Stimulated activated CD8-positive, alpha-beta memory T cell treated with anti-CD3 and anti-CD28 coated beads, Interleukin-12 subunit alpha, Interleukin-12 subunit beta, amount 100 ng/mL, for 1 hour (primary cell): ENCODE measurements at regions not wholly inside any gene's neighbourhood (a gene's known extent, or its start where the extent isn't known, plus 50 kb on each side); places are given as distances from the start of the nearest gene placed in this dataset.

Source experiments
- DNase-seq: peaks from one replicate; pipeline ENCODE4 v3.0.0-alpha.2; 2020; ENCODE audit warnings: low read depth

- no peak for DNase-seq
These were observed 310.0 kb upstream of the DDHD1 start for GRCh38 chr14:53462931-53463778.

- DNase-seq, result no peak
These were observed 308.7 kb upstream of the DDHD1 start for GRCh38 chr14:53461858-53462257.

GRCh38 chr14:53460544-53460943, 307.4 kb upstream of the DDHD1 start:
- DNase-seq, result no peak

GRCh38 chr14:53458368-53458814, 305.3 kb upstream of the DDHD1 start:
- DNase-seq, result no peak

- DNase-seq, result no peak
These were observed 303.8 kb upstream of the DDHD1 start for GRCh38 chr14:53456931-53457330.

GRCh38 chr14:53452005-53452673, 299.0 kb upstream of the DDHD1 start:
- DNase-seq, result no peak

GRCh38 chr14:53450871-53451270, 297.7 kb upstream of the DDHD1 start:
- no peak for DNase-seq

- no peak for DNase-seq
These were observed 295.6 kb upstream of the DDHD1 start for GRCh38 chr14:53448682-53449081.

GRCh38 chr14:53444677-53445312, 291.7 kb upstream of the DDHD1 start:
- DNase-seq, result no peak

- no peak for DNase-seq
These were observed 288.7 kb upstream of the DDHD1 start for GRCh38 chr14:53441789-53442188.

- DNase-seq, result no peak
These were observed 284.7 kb upstream of the DDHD1 start for GRCh38 chr14:53437858-53438257.

GRCh38 chr14:53432378-53432802, 279.3 kb upstream of the DDHD1 start:
- no peak for DNase-seq

GRCh38 chr14:53430870-53431269, 277.7 kb upstream of the DDHD1 start:
- DNase-seq, result no peak

- DNase-seq, result no peak
These were observed 259.9 kb upstream of the DDHD1 start for GRCh38 chr14:53412819-53413675.

GRCh38 chr14:53411125-53411524, 258.0 kb upstream of the DDHD1 start:
- DNase-seq, result no peak

- DNase-seq, result no peak
These were observed 256.8 kb upstream of the DDHD1 start for GRCh38 chr14:53409969-53410368.

GRCh38 chr14:53409289-53409688, 256.2 kb upstream of the DDHD1 start:
- no peak for DNase-seq

- DNase-seq, result no peak
These were observed 255.2 kb upstream of the DDHD1 start for GRCh38 chr14:53408175-53408879.

GRCh38 chr14:53406519-53406918, 253.4 kb upstream of the DDHD1 start:
- no peak for DNase-seq

- DNase-seq, result no peak
These were observed 248.5 kb upstream of the DDHD1 start for GRCh38 chr14:53401646-53402045.

GRCh38 chr14:53399057-53399456, 245.9 kb upstream of the DDHD1 start:
- no peak for DNase-seq
